ENCODE measurements at regions not wholly inside any gene's neighbourhood (a gene's known extent, or its start where the extent isn't known, plus 50 kb on each side); places are given as distances from the start of the nearest gene placed in this dataset.
"Not testable (repeated sequence)": the region's sequence is repeated elsewhere in the genome, so short reads cannot be mapped to it uniquely, and the experiment has no call there.

GRCh38 chr1:166300767-166301166 is 134.0 kb upstream of the FAM78B start:
- H3K4me3 ChIP-seq (replicated peaks in 1 of 2; ENCODE audit: low read depth in 2 of 2, low read length in 2 of 2): no peak overlapping the region
- DNase-seq (ENCODE audit: low read depth in 2 of 2): no peak
- no peak for TF ChIP-seq CTCF (IDR thresholded peaks at IDR 0.05; ENCODE audit: low read depth, low read length)

- no peak for DNase-seq (ENCODE audit: low read depth in 2 of 2)
- TF ChIP-seq CTCF (IDR thresholded peaks at IDR 0.05; ENCODE audit: low read depth, low read length): no peak
- H3K4me3 ChIP-seq (replicated peaks in 1 of 2; ENCODE audit: low read depth in 2 of 2, low read length in 2 of 2): no peak overlapping the region
Observed at GRCh38 chr1:166302989-166303758, 136.4 kb upstream of the FAM78B start.

- no peak for DNase-seq (ENCODE audit: low read depth in 2 of 2)
- no peak for TF ChIP-seq CTCF (IDR thresholded peaks at IDR 0.05; ENCODE audit: low read depth, low read length)
- no peak overlapping the region for H3K4me3 ChIP-seq (replicated peaks in 1 of 2; ENCODE audit: low read depth in 2 of 2, low read length in 2 of 2)
Observed at GRCh38 chr1:166304131-166304530, 137.3 kb upstream of the FAM78B start.

GRCh38 chr1:166305371-166305770 is 138.6 kb upstream of the FAM78B start:
- TF ChIP-seq CTCF (IDR thresholded peaks at IDR 0.05; ENCODE audit: low read depth, low read length): no peak
- DNase-seq (ENCODE audit: low read depth in 2 of 2): no peak
- no peak overlapping the region for H3K4me3 ChIP-seq (replicated peaks in 1 of 2; ENCODE audit: low read depth in 2 of 2, low read length in 2 of 2)

GRCh38 chr1:166307261-166308188 is 140.7 kb upstream of the FAM78B start:
- DNase-seq (ENCODE audit: low read depth in 2 of 2): no peak
- TF ChIP-seq CTCF (IDR thresholded peaks at IDR 0.05; ENCODE audit: low read depth, low read length): no peak
- no peak overlapping the region for H3K4me3 ChIP-seq (replicated peaks in 1 of 2; ENCODE audit: low read depth in 2 of 2, low read length in 2 of 2)

- not testable (repeated sequence) for DNase-seq (ENCODE audit: low read depth in 2 of 2); H3K4me3 ChIP-seq (replicated peaks in 1 of 2; ENCODE audit: low read depth in 2 of 2, low read length in 2 of 2)
Observed at GRCh38 chr1:166316306-166316705, 149.5 kb upstream of the FAM78B start.

GRCh38 chr1:166322470-166322869 is 155.7 kb upstream of the FAM78B start:
- no peak for DNase-seq (ENCODE audit: low read depth in 2 of 2)
- no peak for TF ChIP-seq CTCF (IDR thresholded peaks at IDR 0.05; ENCODE audit: low read depth, low read length)
- no peak overlapping the region for H3K4me3 ChIP-seq (replicated peaks in 1 of 2; ENCODE audit: low read depth in 2 of 2, low read length in 2 of 2)
